ENCODE measurements at regions not wholly inside any gene's neighbourhood (a gene's known extent, or its start where the extent isn't known, plus 50 kb on each side); places are given as distances from the start of the nearest gene placed in this dataset.

- ChIA-PET POLR2A (interaction anchor here (1.1 to 3.9 kb wide), 6 partner anchors 19 to 292 kb away, joined by 3 to 39 read pairs (median 4); no protein-coding TSS in a partner anchor), CTCF (ENCODE audit: low intra/inter-chr PET ratio, low total read pairs) (no interaction called here)
- peak overlapping the region; percentile 64 for H3K27ac ChIP-seq (ENCODE audit: extremely low read length, insufficient read depth, low read length)
- no peaks in the 10 kb centered on the region for H3K79me2 ChIP-seq (ENCODE audit: insufficient read depth, low read length)
- H3K27me3 ChIP-seq (ENCODE audit: control insufficient read depth in 1 of 2, insufficient read depth in 2 of 2, low read length in 2 of 2) = no peaks in the 10 kb centered on the region
- no peaks in the 10 kb centered on the region for H3K9me3 ChIP-seq (ENCODE audit: low read length)
- H4K20me1 ChIP-seq (ENCODE audit: insufficient read depth, low read length) = no peaks in the 10 kb centered on the region
- intact Hi-C loops (cut with micrococcal nuclease; ENCODE audit: unreplicated experiment) (loop anchor here (2.0 kb wide), 1 partner anchor 14 kb away; no protein-coding TSS in a partner anchor), in situ Hi-C loops (cut with HindIII; ENCODE audit: extremely low pct_ligation_motif_present, low pct_unique_long_range_greater_than_20kb) (no loop called here)
- H3K4me1 ChIP-seq (ENCODE audit: insufficient read depth, low read length) = peaks cover 58% of the 10 kb centered on the region
- H3K4me3 ChIP-seq (replicated peaks in 1 of 3; ENCODE audit: insufficient read depth in 1 of 3, low read depth in 2 of 3, low read length in 3 of 3) = no peak overlapping the region
- H3K4me2 ChIP-seq (ENCODE audit: low read depth, low read length) = peak overlapping the region; percentile 2; the same call in 1 of the 2 replicates
- FAIRE-seq = no peak
- H2AFZ ChIP-seq (ENCODE audit: low read length) = peak overlapping the region; percentile 38
- WGBS (ENCODE audit: low lambda C conversion rate) = 35% methylated on average over 3 of the region's 3 CpGs
- BruUV-seq (replicated peaks) = no TSS peak
- H3K9ac ChIP-seq (ENCODE audit: insufficient read depth, low read depth, low read length) = peak overlapping the region; percentile 43; the same call in 1 of the 2 replicates
- ATAC-seq = peak; percentile 30
- DNase-seq (ENCODE audit: low spot score) = peak; percentile 18
- H3K36me3 ChIP-seq (replicated peaks in 1 of 2; ENCODE audit: control insufficient read depth in 1 of 2, insufficient read depth in 2 of 2, low read length in 2 of 2) = no peaks in the 10 kb centered on the region
- TF ChIP-seq SP5 (CRISPR knock-in tag; IDR thresholded peaks at IDR 0.05; ENCODE audit: borderline replicate concordance, low read depth) = no peak
- TF ChIP-seq SALL1 (CRISPR knock-in tag; IDR thresholded peaks at IDR 0.05) = peak; percentile 21; the same call in 1 of the 2 replicates
- peak; percentile 87 for TF ChIP-seq ZMYM3 (CRISPR knock-in tag; IDR thresholded peaks at IDR 0.05)
- no peak for TF ChIP-seq MED8 (CRISPR knock-in tag; IDR thresholded peaks at IDR 0.05; ENCODE audit: insufficient replicate concordance)
- 0 out of 2 replicates have a peak, but pooled peaks have one; percentile 9 for TF ChIP-seq ZBTB25 (CRISPR knock-in tag; IDR thresholded peaks at IDR 0.05)
- TF ChIP-seq ADNP (CRISPR knock-in tag; IDR thresholded peaks at IDR 0.05) = peak; percentile 29; the same call in 1 of the 2 replicates
- no peak for TF ChIP-seq RFXANK (CRISPR knock-in tag; IDR thresholded peaks at IDR 0.05)
- TF ChIP-seq TCF7L2 (IDR thresholded peaks at IDR 0.05; ENCODE audit: low read depth, low read length) = no peak
- no peak for TF ChIP-seq ZNF570 (CRISPR knock-in tag; IDR thresholded peaks at IDR 0.05; ENCODE audit: borderline replicate concordance)
- no peak for TF ChIP-seq TBP (CRISPR knock-in tag; IDR thresholded peaks at IDR 0.05)
- no peak for TF ChIP-seq ZNF746 (CRISPR knock-in tag; IDR thresholded peaks at IDR 0.05)
- 0 out of 2 replicates have a peak, but pooled peaks have one; percentile 17 for TF ChIP-seq ZNF512B (CRISPR knock-in tag; IDR thresholded peaks at IDR 0.05; ENCODE audit: borderline replicate concordance)
- TF ChIP-seq ZNF180 (CRISPR knock-in tag; IDR thresholded peaks at IDR 0.05; ENCODE audit: borderline replicate concordance, low read depth) = no peak
- TF ChIP-seq SMAD9 (CRISPR knock-in tag; IDR thresholded peaks at IDR 0.05) = no peak
- TF ChIP-seq SOX5 (CRISPR knock-in tag; IDR thresholded peaks at IDR 0.05; ENCODE audit: borderline replicate concordance) = peak; percentile 20; the same call in 1 of the 2 replicates
- TF ChIP-seq TEAD2 (CRISPR knock-in tag; IDR thresholded peaks at IDR 0.05) = no peak
- no peak for TF ChIP-seq JARID2 (CRISPR knock-in tag; IDR thresholded peaks at IDR 0.05; ENCODE audit: insufficient replicate concordance)
- TF ChIP-seq, protein P1, sequence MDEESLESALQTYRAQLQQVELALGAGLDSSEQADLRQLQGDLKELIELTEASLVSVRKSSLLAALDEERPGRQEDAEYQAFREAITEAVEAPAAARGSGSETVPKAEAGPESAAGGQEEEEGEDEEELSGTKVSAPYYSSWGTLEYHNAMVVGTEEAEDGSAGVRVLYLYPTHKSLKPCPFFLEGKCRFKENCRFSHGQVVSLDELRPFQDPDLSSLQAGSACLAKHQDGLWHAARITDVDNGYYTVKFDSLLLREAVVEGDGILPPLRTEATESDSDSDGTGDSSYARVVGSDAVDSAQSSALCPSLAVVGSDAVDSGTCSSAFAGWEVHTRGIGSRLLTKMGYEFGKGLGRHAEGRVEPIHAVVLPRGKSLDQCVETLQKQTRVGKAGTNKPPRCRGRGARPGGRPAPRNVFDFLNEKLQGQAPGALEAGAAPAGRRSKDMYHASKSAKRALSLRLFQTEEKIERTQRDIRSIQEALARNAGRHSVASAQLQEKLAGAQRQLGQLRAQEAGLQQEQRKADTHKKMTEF (CRISPR knock-in tag; IDR thresholded peaks at IDR 0.05) = no peak; the same call in 1 of the 2 replicates
- no peak for TF ChIP-seq ISL2 (CRISPR knock-in tag; IDR thresholded peaks at IDR 0.05)
- TF ChIP-seq KDM1A (CRISPR knock-in tag; IDR thresholded peaks at IDR 0.05) = peak; percentile 30; the same call in 1 of the 2 replicates
- no peak for TF ChIP-seq ZSCAN21 (CRISPR knock-in tag; IDR thresholded peaks at IDR 0.05; ENCODE audit: borderline replicate concordance)
Measured at GRCh38 chr2:215712219-215712868, 276.5 kb upstream of the FN1 start.

Data from HepG2 (cell line).